ENCODE measurements at regions not wholly inside any gene's neighbourhood (a gene's known extent, or its start where the extent isn't known, plus 50 kb on each side); places are given as distances from the start of the nearest gene placed in this dataset.

DNA sequence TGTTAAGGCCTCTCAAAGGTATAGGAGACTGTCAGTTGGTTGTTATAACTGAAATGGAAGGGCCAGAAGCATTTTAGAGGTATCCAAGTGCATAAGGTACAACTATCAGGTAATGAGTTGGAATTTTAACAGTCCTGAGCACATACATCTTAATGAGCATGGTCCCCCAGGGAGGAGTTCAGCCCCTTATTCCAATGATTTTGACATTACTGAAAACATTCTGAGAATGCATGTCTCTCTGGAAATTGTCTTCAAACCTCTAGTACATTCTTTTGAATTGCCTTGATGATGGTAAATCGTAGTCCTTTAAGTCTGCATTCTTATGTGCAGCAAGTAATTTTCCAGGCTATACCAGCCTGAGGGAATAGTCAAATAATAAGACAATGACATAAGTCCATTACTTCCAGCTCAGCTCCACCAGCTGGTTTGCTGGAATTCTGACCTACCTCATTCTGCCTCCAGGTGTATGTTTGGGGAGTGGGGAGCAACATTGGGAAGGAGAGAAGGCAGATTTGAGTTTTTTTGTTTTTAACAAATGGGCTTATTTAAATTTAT is 239.2 kb downstream of the MSRB3 start:
- DNase-seq, result no peak

DNA sequence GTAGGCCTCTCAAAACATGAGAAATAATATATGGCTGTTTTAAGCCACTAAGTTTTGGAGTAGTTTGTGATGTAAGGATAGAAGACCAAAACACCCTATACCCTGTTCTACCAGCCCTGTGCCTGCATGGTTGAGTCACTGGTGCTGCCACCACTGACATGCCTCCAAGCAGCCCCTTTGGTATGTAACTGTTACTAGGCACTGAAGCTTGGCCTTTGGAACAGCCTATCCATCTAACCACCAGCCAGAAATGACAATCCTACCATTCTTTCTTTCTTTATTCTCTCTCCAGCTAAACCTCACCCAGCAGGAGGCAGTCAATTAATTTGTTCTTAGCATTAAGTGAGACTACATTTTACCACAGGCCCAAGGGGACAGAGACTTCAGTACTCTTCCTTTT is 240.3 kb downstream of the MSRB3 start:
- DNase-seq, result no peak

DNA sequence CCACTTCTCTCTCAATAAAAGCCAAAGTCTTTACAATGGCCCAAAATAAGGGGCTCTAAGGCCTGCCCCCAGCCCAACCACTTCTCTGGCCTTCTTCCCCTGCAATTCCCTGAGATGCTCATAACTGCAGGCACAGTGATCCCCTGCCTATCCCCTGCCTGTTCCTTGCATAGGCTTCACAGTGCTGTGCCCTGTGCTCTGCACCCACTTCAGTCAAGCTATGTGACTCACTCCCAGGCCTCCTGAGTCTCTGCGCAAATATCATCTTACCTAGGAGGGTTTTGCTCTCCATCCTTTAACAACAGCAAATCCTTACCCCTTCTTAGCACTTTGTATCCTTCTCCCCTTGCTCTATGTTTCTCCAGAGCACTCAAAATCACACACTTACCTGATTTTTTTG is 242.2 kb downstream of the MSRB3 start:
- DNase-seq, result no peak

DNA sequence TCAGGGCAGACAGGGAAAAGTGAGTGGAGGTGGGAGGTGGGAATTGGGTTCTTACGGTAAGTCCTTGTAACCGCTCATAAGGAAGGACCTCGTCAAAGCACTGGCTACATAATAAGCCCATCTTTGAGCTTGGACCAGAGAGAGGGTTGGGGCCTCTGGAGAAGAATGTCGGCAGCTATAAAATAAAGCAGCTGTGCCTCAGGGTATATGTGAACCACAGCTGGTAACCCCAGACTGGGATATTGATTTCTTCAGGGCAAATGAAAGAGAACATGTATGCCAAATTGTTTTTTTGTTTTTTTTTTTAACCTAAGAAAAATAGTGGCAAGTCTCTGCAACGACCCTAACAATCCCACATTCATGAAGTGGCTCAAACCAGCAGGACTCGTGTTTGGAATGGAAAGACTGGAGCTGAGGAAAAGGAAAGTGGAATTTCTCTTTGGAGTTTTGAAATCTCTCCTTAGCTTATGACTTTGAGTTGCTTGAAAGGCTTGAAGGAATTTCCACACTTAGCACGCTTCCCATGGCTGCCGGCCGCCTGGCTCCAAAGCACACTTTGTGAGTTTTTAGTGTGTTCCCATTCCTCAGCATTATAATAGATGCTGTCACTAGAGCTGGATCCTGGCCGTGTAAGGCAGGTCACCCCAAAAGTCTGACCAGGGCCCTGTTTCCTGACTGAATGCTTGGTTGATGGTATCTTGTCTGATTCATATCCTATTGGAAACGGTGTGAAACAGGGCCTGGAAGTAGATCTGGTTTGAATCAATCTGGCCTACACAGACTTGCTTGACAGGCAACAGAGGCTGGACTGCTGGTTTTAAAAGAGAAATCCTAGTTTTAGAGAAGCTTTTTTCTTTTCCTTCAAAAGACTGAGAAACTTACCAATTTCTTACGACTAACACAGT is 244.7 kb downstream of the MSRB3 start:
- no peak for DNase-seq

- DNase-seq, result no peak
These were observed 246.2 kb downstream of the MSRB3 start for GRCh38 chr12:65524666-65525065.

- DNase-seq, result no peak
These were observed 247.1 kb downstream of the MSRB3 start for GRCh38 chr12:65525491-65526141.

- no peak for DNase-seq
These were observed 247.8 kb downstream of the MSRB3 start for GRCh38 chr12:65526311-65526710.

DNA sequence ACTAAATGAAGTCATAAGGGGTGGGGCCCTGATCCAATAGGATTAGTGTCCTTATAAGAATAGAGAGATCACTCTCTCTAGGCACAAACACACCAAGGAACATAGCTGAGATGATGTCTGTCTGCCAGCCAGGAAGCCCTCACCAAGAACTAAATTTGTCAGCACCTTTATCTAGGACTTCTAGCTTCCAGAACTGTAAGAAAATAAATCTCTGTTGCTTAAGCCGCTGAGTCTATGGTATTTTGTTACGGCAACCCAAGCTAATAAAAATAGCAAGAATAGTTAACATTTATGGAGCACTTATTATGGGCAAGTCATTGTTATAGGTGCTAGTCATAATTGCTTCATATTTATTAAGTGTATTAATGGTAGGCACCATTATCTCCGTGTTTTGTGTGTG is 249.6 kb downstream of the MSRB3 start:
- DNase-seq, result no peak

GRCh38 chr12:65529106-65529505 is 250.6 kb downstream of the MSRB3 start:
- DNase-seq, result no peak

- no peak for DNase-seq
These were observed 251.4 kb downstream of the MSRB3 start for GRCh38 chr12:65529771-65530435.

DNA sequence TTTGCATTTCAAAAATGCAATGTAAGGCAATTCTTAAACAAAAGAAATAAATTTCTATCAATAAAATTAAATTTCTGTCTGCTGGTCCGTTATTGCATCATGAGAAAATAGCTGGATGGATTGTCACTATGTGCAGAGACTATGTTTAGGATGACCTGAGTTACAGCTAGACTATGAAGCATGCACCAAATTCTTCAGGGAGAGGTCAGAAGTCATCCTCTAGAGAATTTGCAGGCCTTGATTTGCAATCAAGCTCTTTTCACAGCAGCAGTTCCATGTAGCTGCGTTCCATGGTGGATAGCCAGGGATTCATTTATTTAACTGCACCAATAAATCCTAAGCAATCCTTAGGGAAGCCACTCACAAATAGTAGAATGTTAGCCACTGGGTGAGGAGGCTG is 253.7 kb downstream of the MSRB3 start:
- no peak for DNase-seq

DNA sequence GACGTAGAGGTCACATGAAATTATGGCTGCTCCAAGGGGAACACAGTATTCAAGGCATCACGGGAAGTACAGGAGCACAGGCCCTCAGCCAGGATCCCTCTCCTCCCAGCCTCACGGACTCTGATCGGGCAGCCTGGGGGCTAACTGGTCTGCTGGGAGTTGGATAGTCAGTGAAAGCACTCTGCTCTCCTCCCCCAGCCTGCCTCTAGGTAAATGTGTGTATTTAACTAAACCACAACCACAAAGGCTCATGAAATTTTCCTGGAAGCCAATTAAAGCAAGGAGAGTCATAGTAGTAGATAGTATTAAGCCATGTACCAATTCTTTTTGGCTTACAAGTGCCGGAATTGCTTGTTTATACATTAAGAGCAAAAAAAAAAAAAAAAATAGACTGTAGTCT is 254.3 kb downstream of the MSRB3 start:
- DNase-seq, result no peak

GRCh38 chr12:65533177-65533883 is 254.8 kb downstream of the MSRB3 start:
- no peak for DNase-seq

DNA sequence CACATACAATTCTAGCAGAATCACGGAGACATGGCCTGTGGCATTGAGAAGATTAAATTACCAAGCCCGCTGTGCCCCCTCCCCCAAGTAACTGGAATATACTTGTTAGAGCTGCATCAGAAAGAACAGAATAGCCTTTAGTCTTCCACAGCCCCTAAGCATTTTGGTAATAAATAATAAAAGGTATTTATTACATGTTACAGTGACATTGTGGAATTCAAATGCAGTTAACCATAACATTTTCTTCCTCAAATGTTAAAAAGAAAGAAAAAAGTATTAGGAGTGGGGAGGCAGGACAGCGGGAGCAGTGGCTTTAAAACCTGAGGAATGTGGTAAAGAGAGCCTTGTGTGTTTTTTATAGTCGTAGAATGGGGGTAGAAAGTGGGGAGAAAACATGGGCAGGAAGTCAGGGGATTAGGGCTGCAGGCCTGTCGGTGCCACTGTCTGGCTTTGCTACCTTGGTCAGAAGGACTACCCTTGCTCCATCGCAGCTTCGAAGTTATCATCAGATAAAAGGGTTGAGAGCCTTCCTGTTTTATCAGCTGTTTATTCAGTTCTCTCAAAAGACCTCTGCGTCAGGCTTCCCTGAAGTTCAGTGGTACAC is 255.9 kb downstream of the MSRB3 start:
- DNase-seq, result no peak

DNA sequence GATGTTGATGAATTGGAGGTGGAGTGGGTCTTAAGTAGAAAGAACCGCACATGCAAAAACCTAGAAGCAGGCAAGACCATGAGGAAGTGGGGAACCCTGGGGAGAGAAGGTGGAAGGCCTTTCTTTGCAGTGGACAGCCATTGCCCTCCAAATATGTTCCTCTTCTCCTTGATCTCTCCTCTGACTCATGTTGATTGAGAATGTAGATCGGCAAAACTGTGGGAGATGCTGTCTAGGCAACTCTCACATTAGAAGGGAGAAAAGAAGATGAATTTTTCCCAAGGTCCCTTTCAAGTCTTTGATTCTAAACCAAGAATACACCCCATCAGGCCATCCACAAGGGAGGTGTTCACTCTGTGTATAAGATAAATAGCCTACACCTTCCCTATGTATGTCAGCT is 257.5 kb downstream of the MSRB3 start:
- DNase-seq, result no peak

- no peak for DNase-seq
These were observed 257.9 kb downstream of the MSRB3 start for GRCh38 chr12:65536351-65536750.

GRCh38 chr12:65536876-65537681 is 258.6 kb downstream of the MSRB3 start:
- no peak for DNase-seq

DNA sequence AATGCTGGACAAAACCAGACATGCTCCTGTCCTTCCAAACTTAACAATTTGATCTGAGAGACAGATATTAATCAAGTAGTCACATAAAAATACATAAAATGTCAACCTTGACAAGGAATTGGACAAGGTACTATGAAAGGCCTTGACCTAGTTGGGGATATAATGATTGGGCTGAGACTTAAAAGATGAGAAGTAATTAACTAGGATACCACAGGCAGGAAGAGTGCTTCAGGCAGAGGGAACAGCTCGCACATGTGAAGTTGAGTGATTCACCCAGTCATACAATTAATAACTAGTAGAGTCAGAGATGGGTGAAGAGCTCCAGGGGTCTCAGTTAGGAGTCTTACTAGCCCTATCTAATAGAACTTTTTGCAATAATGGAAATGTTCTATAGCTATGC is 259.5 kb downstream of the MSRB3 start:
- DNase-seq, result no peak

GRCh38 chr12:65539023-65539422 is 260.5 kb downstream of the MSRB3 start:
- DNase-seq, result no peak

- DNase-seq, result no peak
These were observed 261.7 kb downstream of the MSRB3 start for GRCh38 chr12:65540140-65540539.

DNA sequence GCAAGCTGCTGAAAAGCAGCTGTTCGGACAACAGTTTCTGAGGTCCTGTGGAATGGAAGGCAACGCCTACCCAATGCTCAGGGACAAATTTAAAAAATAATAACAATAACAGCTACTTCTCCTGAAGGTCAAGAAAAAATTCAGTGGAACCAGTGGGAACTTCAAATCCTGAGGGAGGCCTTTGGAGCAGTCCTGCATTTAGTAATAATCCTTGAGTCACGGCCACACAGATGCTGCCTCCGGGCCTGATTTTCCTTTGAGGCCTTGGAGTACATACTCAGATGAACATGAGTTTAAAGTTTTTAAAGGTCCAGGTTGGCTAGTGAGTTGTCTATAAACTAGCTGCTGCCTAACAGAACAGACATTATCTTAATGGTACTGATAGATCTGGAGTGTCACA is 268.0 kb downstream of the MSRB3 start:
- DNase-seq, result no peak

All from inflammatory macrophage treated with lipopolysaccharide for 4 hours (primary cell).